ENCODE measurements at regions not wholly inside any gene's neighbourhood (a gene's known extent, or its start where the extent isn't known, plus 50 kb on each side); places are given as distances from the start of the nearest gene placed in this dataset.
A peak's percentile ranks its signal among the peaks of the same experiment; 100 is the strongest.
"Not testable (repeated sequence)": the region's sequence is repeated elsewhere in the genome, so short reads cannot be mapped to it uniquely, and the experiment has no call there.

DNA sequence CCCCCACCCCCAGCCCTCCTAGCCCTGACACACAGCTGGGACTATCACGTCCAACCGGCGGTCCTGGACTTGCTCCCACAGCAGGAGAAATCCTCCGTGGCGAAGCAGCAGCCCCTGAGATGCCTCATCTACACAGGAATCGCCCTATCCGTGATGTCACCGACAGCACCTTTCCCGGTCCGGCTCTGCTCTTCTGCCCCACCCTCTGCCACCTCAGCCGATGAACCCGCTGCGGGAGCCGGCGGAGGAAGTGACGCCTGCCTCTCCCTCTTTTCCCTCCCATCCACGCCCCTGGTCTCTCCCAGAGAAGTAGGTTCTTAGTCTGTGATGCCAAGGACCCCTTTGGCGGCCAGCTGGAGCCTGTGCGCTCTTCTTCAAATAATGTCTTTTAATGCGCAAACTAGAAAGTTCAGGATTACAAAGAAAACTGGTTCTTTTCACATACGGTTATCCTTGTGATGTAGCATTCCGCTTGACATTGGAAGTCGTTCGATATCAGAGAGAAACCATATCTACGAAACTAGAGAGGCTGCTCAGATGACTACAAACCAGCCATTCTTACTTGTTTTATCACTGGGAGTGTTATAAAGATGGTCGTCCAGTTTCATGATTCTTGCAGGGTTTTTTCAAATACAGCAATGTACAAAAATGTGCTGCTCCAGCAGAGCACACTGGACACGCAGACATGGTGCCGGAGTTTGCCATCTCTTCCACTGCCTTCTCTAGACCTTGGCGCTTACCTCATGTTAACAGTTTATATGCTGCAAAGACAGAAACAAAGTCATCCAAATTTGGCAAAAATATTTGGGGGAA, 120.3 kb downstream of the PPIAL4G start:
- no peak for DNase-seq (ENCODE audit: low read depth in 2 of 3, low spot score in 2 of 3)

DNA sequence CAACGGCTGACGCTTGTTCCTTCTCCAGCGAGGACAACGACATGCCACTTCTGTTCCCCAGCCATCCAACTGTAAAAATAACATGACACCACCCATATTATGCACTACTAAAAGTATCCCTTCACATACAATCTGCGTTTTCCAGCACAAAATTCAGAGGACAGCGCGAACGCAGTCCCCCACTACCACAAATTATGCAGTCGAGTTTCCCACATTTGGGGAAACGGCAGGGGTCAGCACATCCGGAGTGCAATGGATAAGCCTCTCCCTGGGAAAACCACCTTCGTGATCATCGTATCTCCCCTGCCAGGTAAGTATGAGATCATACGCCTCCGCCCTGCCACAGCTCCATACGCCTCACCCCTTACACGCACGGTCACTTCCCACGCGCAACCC, 120.9 kb downstream of the PPIAL4G start:
- peak in 1 of 3 donors; percentile 18 for DNase-seq (ENCODE audit: low read depth in 2 of 3, low spot score in 2 of 3)

DNA sequence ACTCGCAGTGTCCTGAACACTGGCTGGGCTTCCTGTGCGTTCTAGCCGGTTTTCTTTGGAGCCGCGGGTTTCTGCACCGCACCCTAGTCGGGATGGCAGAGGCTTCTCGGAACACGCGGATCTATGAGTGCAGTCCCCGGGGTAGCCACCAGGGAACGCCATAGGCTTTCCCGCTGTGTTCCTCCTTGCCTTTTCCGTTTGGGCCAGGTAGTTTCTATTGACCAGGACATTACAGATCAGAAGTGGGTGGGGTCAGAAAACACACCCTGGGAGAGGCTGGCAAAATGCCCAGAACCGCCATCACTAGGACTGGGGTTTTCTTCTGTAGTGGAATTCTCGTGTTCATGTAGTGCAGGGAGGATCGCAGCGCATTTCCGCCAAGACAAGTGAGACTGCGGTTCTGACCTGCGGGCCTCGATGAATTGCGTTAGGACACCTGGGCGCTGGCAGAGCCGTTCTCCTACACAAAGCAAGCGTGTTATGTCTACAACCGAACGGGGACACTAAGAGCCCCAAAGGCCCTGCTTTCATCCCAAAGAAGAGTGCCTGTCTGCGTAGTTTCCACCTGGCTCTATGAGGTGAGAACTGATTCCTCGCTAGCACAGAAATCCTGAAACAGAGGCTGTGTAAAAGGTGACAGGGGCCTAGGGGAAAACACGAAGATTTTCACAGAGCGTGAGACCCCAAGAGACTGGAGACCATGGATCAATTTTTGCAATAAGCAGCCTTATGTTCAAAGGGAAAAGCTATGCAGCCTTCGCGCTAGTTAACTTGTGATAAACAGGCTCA, 121.5 kb downstream of the PPIAL4G start:
- DNase-seq (ENCODE audit: low read depth in 2 of 3, low spot score in 2 of 3), result peak in 2 of 3 donors; percentile 24 to 25

DNA sequence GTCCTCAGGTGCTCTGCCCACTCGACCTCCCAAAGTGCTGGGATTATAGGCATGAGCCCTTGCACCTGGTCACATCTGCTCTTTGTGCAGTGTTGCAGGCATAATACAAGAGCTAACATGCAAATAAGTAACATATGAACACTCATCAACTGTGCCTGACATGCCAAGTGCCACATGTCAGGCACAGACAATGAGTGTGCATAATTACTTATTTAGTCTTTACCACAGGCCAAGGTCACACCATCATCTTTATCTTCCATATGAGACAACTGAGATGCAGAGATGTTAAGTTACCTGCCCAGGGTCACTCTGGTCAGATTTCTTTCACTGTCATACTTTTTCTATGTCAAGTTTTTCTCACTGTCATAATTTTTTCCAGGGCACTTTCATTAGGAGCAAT, 126.1 kb downstream of the PPIAL4G start:
- no peak for DNase-seq (ENCODE audit: low read depth in 2 of 3, low spot score in 2 of 3)

DNA sequence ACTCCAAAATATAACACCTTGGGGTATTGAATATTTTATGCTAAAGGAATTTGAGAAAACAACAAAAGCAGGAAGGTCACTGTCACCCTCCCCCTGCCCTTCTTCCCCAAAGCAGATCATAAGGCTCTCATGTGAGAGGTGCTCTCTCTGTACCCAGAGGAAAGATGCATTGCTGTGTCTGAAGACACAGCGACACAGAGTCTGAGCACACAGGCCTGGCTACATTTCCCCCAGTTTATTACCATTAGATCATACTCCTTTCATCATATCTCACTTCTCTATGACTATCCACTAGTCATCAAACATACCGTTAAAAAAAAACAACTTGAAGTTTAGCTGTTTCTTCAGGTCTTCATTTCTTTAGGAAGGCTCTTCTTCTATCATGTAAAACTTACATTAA, 127.1 kb downstream of the PPIAL4G start:
- no peak for DNase-seq (ENCODE audit: low read depth in 2 of 3, low spot score in 2 of 3)

DNA sequence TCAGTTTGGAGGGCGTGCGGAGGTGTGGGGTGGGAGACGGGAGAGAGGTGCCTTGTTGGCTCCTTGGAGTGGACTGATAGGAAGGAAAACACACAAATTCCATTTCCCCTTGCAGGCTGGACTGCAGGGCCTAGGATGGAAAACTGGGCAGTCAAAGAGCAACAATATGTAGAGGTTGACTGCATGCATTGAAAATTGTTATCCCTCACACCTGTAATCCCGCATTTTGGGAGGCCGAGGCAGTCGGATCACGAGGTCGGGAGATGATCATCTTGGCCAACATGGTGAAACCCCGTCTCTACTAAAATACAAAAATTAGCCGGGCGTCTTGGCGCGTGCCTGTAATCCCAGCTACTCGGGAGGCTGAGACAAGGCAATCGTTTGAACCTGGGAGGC, 128.2 kb downstream of the PPIAL4G start:
- DNase-seq (ENCODE audit: low read depth in 2 of 3, low spot score in 2 of 3), result no peak

DNA sequence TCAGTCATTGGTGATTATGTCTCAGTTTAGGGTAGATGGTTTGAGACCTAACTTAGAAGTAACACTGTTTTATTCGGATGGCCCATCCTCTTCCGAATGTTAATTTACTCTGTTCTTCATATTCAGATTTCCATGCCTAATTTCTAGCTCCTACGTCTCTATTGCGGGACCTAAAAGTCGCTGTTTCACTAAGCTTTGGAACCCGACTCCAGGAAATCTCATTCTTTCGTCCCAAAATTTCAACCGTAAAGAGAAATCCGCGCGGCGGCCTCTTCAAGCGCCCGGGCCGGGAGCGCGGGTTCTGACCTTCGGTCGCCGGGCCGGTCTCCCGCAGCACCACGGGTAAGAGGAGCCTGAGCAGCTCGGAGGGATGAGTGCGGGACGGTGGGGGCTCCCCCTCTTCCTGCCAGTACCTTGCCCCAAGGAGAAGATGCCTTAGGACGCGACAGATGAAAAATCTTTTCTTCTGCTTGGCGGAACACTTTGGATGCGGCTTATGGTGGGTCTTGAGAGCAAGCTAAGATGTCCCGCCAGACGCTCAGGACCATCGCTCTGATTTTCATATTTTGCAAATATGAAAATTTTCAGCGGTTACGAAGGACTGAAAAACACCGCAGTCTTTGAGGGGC, 128.7 kb downstream of the PPIAL4G start:
- no peak for DNase-seq (ENCODE audit: low read depth in 2 of 3, low spot score in 2 of 3)

DNA sequence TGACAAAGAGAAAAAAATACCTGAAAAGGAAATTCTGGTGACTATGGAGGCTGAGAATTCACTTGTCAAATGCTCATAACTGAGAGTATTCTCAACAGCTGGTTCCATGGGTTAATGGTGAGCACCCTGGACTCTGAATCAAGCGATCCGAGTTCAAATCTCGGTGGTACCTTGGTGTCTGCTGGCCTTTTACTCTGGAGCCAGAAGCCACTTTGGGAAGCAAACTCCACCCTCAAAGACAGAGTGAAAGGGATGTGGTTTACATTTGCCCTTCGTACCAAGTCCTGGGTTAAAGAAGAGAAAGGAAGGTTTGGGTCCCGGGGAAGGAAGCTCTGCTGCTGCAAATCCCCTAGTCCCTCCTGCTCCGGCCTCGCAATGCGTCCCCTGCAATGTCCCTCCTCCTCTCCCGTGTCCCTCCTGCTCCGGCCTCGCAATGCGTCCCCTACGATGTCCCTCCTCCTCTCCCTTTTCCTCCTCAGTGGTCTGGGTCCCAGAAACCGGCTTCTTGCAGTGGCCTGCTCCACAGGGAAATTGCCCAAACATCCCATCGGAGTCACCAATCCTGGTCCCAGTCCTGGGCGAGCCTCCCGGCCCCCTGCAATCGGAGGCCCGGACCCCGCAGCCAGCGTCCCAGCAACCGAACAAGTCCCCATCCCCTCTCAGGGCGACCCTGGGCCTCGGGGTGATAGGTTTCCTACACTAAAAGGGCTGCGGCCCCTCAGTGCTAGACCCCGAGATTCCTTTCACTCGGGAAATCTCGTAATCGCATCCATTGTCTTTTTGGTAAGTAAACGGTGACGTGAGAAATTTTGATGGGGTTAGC, 129.4 kb downstream of the PPIAL4G start:
- DNase-seq (ENCODE audit: low read depth in 2 of 3, low spot score in 2 of 3), result peak in 2 of 3 donors; percentile 26 to 78

DNA sequence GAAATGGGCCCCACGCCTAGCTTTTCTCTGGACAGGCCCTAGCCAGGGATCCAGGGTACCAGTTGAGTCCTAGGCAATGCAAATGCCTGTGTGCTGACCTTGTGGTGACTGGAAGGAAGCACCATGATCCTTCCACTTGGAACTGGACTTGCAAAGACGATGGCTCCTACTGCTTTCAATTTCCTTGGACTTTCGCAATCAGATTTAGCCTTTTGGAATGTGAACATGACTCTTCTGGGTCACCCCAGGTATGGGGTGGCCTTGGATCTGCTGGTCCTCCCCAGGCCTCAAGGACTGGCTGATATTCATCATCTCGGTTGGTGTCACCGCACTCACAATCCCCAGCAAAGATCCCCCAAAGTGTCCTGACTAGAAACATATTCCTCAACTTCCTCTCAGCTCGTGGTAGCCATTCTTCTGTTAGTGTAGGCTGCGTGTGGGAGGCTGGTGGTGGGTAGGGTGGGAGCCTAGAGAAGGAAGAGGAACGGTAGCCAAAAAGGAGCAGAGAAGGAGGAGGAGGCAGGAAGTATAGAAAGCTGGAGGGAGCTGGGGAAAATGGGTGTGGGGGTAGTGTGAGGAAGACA, 130.5 kb downstream of the PPIAL4G start:
- DNase-seq (ENCODE audit: low read depth in 2 of 3, low spot score in 2 of 3), result no peak

DNA sequence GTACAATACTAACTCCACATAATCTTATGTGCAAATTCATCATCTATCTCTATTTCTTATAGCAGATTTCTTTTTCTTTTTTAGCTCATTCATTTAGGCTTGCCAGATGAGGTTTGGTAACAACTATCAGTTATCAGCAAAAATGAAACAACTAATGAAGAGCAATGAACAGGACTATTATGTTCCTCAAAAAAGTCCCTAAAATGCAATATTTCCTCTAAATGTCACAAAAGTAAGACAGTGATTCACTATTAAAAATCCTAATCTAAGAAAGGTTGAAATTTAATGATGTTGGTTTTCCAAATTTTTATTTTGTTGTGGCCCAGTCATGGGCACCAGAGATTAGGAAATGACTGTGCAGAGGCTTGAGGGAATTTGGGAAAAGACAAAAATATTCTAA, 135.3 kb downstream of the PPIAL4G start:
- no peak for DNase-seq (ENCODE audit: low read depth in 2 of 3, low spot score in 2 of 3)

DNA sequence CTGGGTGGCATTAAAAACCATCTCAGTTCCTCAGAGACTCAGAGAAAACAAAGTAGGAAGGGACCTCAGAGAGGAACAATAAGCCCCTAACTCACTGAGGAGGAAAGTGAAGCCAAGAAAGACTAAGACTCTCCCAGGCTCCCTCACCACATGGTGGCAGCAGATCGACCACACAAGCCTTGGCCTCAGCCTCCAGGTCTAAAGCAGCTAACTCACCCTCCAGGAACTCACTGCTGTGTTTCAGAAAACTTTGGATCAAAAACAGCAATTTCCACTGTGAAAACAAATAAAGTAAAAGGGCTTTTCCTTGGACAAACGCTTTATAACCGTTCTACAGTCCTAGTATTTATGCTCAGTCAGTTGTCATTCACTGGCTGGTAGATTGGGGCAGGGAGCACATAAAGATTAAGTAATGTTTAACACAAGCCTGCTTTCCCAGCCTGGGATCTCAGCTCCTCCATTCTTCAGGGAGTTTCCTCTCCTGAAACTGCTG, 137.4 kb downstream of the PPIAL4G start:
- DNase-seq (ENCODE audit: low read depth in 2 of 3, low spot score in 2 of 3), result peak in 1 of 3 donors; percentile 48

DNA sequence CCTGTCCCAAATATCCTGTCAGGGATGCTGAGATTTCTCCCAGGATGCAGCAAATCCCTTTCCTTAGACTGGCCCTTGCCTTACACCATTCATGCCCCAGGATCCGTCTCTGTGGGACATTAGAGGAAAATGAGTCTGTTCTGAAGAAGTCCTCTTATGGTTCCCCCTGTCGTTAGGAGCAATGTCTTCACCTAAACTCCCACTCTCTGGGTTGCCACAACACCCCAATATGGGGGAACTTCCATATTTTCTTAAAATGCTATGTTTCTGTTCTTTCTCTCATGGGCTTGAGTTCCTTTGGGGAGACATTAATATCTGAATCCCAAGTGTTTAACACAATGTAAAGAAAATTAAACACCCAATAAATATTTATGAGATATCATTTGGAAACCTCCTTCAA, 138.5 kb downstream of the PPIAL4G start:
- not testable (repeated sequence) for DNase-seq (ENCODE audit: low read depth in 2 of 3, low spot score in 2 of 3)

DNA sequence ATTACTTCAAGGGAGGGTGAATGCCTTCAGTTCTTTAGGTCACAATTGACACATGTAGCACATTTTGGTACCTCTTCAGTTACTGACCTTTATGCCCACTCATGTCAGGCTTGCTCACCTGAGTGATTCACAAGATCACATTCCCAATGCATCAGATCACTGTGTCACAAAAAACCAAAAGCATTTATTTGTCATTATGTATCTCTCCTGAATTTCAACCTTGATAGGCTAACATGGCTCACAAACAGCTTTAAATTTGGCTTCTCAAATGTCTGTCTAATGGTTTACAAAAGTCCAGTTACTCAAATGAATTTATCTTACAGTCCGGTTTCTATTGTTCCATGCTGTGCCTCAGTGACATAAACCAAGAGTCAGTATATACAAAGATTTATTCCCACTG, 141.4 kb downstream of the PPIAL4G start:
- not testable (repeated sequence) for DNase-seq (ENCODE audit: low read depth in 2 of 3, low spot score in 2 of 3)

DNA sequence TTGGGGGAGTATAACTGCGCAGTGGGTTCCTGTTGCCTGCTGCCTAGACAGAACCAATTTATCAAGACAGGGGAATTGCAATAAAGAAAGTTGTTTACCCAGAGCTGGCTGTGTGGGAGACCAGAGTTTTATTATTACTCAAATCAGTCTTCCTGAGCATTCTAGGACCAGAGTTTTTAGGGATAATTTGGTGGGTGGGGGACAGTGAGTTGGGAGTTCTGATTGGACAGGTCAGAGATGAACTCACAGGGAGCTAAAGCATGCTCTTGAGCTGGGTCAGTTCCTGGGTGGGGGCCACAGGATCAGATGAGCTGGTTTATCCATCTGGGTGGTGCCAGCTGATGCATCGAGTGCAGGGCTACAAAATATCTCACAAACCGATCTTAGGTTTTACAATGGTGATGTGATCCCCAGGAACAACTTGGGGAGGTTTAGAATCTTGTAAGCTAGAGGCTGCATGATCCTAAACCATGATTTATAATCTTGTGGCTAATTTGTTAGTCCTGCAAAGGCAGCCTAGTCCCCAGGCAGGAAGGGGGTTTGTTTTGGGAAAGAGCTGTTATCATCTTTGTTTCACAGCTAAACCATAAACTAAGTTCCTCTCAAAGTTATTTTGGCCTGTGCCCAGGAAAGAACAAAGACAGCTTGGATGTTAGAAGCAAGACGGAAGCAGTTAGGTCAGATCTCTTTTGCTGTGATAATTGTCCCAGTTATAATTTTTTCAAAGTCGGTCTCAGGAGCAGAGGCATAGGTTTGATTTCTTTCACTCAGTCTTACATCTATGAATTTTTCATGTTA, 146.8 kb downstream of the PPIAL4G start:
- DNase-seq (ENCODE audit: low read depth in 2 of 3, low spot score in 2 of 3), result peak in 1 of 3 donors; percentile 65

DNA sequence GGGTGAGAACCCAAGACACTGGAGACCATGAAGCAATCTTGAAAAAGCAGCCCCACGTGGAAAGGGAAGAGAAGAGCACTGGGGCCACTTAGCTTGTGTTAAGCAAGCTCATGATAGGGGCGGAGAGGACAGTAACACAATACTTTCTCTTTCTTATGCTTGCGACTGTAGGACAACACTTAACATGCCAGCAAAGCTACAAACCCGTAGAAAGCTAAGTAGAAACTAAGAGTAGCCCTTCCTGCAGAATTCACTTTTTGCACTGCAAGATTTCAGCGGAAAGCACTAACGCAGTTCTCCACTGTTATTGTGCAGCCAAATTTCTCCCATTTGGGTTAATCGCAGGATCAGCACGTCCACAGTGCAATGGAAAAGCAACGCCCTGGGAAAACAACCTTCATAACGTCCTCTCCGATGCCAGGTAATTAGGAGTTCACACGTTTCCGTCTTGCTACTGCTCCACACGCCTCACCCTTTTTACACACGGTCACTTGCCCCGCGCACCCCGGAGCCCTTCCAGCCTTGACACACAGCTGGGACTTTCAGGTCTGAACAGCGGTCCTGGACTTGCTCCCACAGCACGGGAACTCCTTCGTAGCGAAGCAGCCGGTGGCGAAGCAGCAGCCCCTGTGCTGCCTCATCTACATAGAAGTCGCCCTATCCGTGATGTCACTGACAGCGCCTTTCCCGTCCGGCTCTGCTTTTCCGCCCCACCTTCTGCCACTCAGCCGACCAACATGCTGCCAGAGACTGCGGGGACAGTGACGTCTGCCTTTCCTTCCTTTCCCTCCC, 148.6 kb downstream of the PPIAL4G start:
- DNase-seq (ENCODE audit: low read depth in 2 of 3, low spot score in 2 of 3), result peak; percentile 43 to 96 (median 89)

DNA sequence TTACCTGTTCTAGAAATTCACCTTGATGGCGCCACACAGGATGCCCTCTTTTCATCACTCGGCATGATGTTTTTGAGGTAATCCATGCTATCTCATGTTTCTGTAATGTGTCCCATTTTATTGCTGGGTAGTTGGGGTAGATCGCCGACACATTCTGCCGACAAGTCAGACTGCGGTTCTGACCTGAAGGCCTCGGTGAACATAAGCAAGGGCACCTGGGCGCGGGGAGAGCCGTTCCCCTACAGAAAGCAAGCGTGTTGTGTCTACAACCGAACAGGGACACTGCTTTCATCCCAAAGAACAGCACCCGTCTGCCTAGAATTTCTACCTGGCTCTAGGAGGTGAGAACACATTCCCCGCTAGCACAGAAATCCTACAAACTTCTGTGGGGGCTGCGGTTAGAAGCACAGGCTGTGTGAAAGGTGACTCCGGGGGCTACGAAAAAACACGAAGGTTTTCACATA, 149.2 kb downstream of the PPIAL4G start:
- no peak for DNase-seq (ENCODE audit: low read depth in 2 of 3, low spot score in 2 of 3)

DNA sequence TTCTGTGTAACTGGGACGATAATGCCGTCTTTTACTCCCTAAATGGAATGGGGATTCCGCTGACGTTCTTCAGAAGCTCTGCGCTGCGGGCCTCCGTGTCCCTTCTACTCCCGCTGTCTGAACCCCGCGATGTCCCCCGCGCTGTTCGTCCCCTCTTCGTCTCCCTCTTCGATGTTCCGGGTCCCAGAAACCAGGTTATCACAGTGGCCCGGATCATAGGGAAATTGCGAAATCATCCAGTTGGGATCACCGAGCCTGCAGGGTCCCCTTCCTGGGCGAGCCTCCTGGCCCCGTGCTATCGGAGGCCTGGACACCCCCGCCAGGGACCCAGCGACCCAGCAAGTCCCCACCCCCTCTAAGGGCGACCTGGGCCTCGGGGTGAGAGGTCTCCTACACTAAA, 154.2 kb downstream of the PPIAL4G start:
- DNase-seq (ENCODE audit: low read depth in 2 of 3, low spot score in 2 of 3), result no peak

DNA sequence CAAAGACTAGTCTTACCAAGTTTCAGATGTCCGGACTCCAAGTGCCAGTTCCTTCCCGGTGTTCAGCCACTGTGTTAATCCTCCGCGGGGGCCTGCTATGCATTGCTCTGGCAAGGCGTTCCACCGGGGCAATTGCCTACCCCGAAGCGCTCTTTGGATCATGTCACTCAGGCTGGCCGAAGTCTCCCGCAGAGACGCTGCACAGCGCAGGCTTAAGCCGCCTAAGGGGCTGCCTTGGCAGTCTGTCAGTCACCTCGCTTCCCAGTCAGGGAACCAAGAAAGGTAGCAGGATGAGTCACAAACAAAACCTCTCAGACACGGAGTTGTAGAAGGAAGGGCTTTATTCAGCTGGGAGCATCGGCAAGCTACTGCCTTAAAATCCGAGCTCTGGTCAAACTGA, 158.1 kb downstream of the PPIAL4G start:
- not testable (repeated sequence) for DNase-seq (ENCODE audit: low read depth in 2 of 3, low spot score in 2 of 3)

Data from hematopoietic multipotent progenitor cell (in vitro differentiated cells).